Panc1 (cell line): ENCODE measurements at regions not wholly inside any gene's neighbourhood (a gene's known extent, or its start where the extent isn't known, plus 50 kb on each side); places are given as distances from the start of the nearest gene placed in this dataset.

Experiments used
- CTCF ChIP-seq: fragments of 450-650 bp; IDR thresholded peaks from 2 replicates; pipeline ENCODE4 v1.5.1; 2017; ENCODE audit warnings: mild to moderate bottlenecking
- SIN3A ChIP-seq: IDR thresholded peaks from 2 replicates; pipeline ENCODE4 v1.6.1; 2012; ENCODE audit warnings: low read depth, mild to moderate bottlenecking, low read length, moderate library complexity, borderline replicate concordance; ENCODE audit not compliant: insufficient read depth
- TCF7L2 ChIP-seq: IDR thresholded peaks from 2 replicates; pipeline ENCODE4 v1.6.1; 2011; ENCODE audit warnings: mild to moderate bottlenecking, low read depth, low read length, inconsistent platforms

GRCh38 chrX:39577985-39578869 lies 519.5 kb downstream of the BCOR start:
- TF ChIP-seq CTCF (no peak), SIN3A (no peak), TCF7L2 (no peak)
